ENCODE measurements at regions not wholly inside any gene's neighbourhood (a gene's known extent, or its start where the extent isn't known, plus 50 kb on each side); places are given as distances from the start of the nearest gene placed in this dataset.

DNA sequence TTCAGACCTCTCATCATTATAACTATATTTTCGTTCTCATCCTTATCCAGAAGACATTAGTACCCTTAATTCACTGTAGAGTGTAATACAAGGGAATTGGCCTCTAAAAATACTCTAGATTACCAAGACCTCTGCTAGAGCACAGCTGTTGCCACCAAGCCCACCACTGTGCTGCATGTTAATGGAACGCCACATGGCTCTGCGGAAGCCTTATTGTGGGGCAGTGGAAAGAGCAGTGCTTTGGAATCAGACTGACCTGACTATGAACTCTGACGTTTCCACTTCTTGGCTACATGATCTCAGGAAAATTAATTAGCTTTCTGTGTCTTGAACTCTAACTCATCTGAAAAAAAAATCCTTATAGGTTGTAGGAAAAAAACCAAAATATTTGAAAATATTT is 222.1 kb downstream of the LMX1A start:
- TF ChIP-seq, protein P1, sequence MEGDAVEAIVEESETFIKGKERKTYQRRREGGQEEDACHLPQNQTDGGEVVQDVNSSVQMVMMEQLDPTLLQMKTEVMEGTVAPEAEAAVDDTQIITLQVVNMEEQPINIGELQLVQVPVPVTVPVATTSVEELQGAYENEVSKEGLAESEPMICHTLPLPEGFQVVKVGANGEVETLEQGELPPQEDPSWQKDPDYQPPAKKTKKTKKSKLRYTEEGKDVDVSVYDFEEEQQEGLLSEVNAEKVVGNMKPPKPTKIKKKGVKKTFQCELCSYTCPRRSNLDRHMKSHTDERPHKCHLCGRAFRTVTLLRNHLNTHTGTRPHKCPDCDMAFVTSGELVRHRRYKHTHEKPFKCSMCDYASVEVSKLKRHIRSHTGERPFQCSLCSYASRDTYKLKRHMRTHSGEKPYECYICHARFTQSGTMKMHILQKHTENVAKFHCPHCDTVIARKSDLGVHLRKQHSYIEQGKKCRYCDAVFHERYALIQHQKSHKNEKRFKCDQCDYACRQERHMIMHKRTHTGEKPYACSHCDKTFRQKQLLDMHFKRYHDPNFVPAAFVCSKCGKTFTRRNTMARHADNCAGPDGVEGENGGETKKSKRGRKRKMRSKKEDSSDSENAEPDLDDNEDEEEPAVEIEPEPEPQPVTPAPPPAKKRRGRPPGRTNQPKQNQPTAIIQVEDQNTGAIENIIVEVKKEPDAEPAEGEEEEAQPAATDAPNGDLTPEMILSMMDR (IDR thresholded peaks at IDR 0.05): no peak
- no peak for TF ChIP-seq EP300 (IDR thresholded peaks at IDR 0.05)
